HG03196 (cell line): ENCODE measurements at regions not wholly inside any gene's neighbourhood (a gene's known extent, or its start where the extent isn't known, plus 50 kb on each side); places are given as distances from the start of the nearest gene placed in this dataset.

Experiments used
- ATAC-seq: cut with Tn5 transposase; IDR thresholded peaks from one replicate; pipeline ENCODE4 v1.9.1; 2021; ENCODE audit not compliant: unreplicated experiment

- no peak for ATAC-seq
These were observed 213.6 kb upstream of the FSCB start for GRCh38 chr14:44720707-44721106.

GRCh38 chr14:44712024-44712815 lies 205.1 kb upstream of the FSCB start:
- no peak for ATAC-seq

GRCh38 chr14:44701563-44702263 lies 194.6 kb upstream of the FSCB start:
- no peak for ATAC-seq

GRCh38 chr14:44700694-44701093 lies 193.6 kb upstream of the FSCB start:
- ATAC-seq = no peak

GRCh38 chr14:44700184-44700583 lies 193.1 kb upstream of the FSCB start:
- ATAC-seq = no peak

GRCh38 chr14:44699391-44699790 lies 192.3 kb upstream of the FSCB start:
- no peak for ATAC-seq

GRCh38 chr14:44669496-44669895 lies 162.4 kb upstream of the FSCB start:
- ATAC-seq = no peak

- no peak for ATAC-seq
These were observed 156.1 kb upstream of the FSCB start for GRCh38 chr14:44663136-44663535.

- no peak for ATAC-seq
These were observed 155.3 kb upstream of the FSCB start for GRCh38 chr14:44662250-44662891.

- no peak for ATAC-seq
These were observed 151.3 kb upstream of the FSCB start for GRCh38 chr14:44658389-44658696.

- ATAC-seq = no peak
These were observed 150.8 kb upstream of the FSCB start for GRCh38 chr14:44657696-44658388.

- ATAC-seq = no peak
These were observed 150.1 kb upstream of the FSCB start for GRCh38 chr14:44657203-44657602.

GRCh38 chr14:44654591-44654990 lies 147.5 kb upstream of the FSCB start:
- ATAC-seq = no peak

- no peak for ATAC-seq
These were observed 146.6 kb upstream of the FSCB start for GRCh38 chr14:44653641-44654040.

GRCh38 chr14:44652640-44653039 lies 145.6 kb upstream of the FSCB start:
- ATAC-seq = no peak

GRCh38 chr14:44649061-44649460 lies 142.0 kb upstream of the FSCB start:
- ATAC-seq = no peak

- no peak for ATAC-seq
These were observed 133.3 kb upstream of the FSCB start for GRCh38 chr14:44640416-44640815.

GRCh38 chr14:44639781-44640385 lies 132.8 kb upstream of the FSCB start:
- no peak for ATAC-seq

- ATAC-seq = no peak
These were observed 127.6 kb upstream of the FSCB start for GRCh38 chr14:44634692-44635091.

GRCh38 chr14:44626423-44626822 lies 119.3 kb upstream of the FSCB start:
- ATAC-seq = no peak

- ATAC-seq = no peak
These were observed 118.0 kb upstream of the FSCB start for GRCh38 chr14:44625098-44625497.
